Upper lobe of right lung (tissue), 1 donor: ENCODE measurements at regions not wholly inside any gene's neighbourhood (a gene's known extent, or its start where the extent isn't known, plus 50 kb on each side); places are given as distances from the start of the nearest gene placed in this dataset.

ENCODE experiments used
- ATAC-seq: fragments of 200-7000 bp; cut with Tn5 transposase; one replicate; pipeline ENCODE4 v1.9.1; 2020; ENCODE audit warnings: mild to moderate bottlenecking, moderate library complexity
- DNase-seq: peaks from one replicate; pipeline ENCODE4 v3.0.0-alpha.2; 2020
- H3K27ac ChIP-seq: fragments of 200-600 bp; one replicate; pipeline ENCODE4 v1.8.0; 2022
- H3K27me3 ChIP-seq: fragments of 200-600 bp; one replicate; pipeline ENCODE4 v1.8.0; 2022; ENCODE audit warnings: mild to moderate bottlenecking
- H3K36me3 ChIP-seq: fragments of 200-600 bp; one replicate; pipeline ENCODE4 v1.8.0; 2022
- H3K4me1 ChIP-seq: fragments of 200-600 bp; one replicate; pipeline ENCODE4 v1.8.0; 2022
- H3K4me3 ChIP-seq: fragments of 200-600 bp; one replicate; pipeline ENCODE4 v1.8.0; 2022; ENCODE audit warnings: mild to moderate bottlenecking
- H3K9me3 ChIP-seq: fragments of 200-600 bp; one replicate; pipeline ENCODE4 v1.8.0; 2022
- CTCF ChIP-seq: fragments of 200-600 bp; IDR thresholded peaks from one replicate; pipeline ENCODE4 v1.8.0; 2022; ENCODE audit warnings: antibody characterized with exemption
- intact Hi-C: fragments of 100-400 bp; cut with DNase I; formaldehyde crosslinking; loops from one replicate; pipeline ENCODE4 v1.11.0; 2022
- donor health status: DM: no; HTN: yes; CAD: no; lungs with severe emphysema.

- intact Hi-C loops: no loop called here
- Histone ChIP-seq H3K27me3 (no peaks in the 10 kb centered on the region), H3K4me3 (no peak overlapping the region), H3K36me3 (no peaks in the 10 kb centered on the region), H3K27ac (no peak overlapping the region), H3K9me3 (peaks cover 6% of the 10 kb centered on the region), H3K4me1 (no peaks in the 10 kb centered on the region)
- DNase-seq (no peak), ATAC-seq (no peak)
- no peak for TF ChIP-seq CTCF
These were observed 490.5 kb downstream of the TCERG1L start for GRCh38 chr10:130820880-130821482.

GRCh38 chr10:130824230-130825014 lies 487.1 kb downstream of the TCERG1L start:
- Histone ChIP-seq H3K4me1 (no peaks in the 10 kb centered on the region), H3K27ac (no peak overlapping the region), H3K27me3 (no peaks in the 10 kb centered on the region), H3K9me3 (peaks cover 12% of the 10 kb centered on the region), H3K36me3 (no peaks in the 10 kb centered on the region), H3K4me3 (no peak overlapping the region)
- no peak for TF ChIP-seq CTCF
- intact Hi-C loops: no loop called here
- ATAC-seq: no peak
- DNase-seq: no peak

- Histone ChIP-seq H3K4me1 (no peaks in the 10 kb centered on the region), H3K27me3 (no peaks in the 10 kb centered on the region), H3K36me3 (no peaks in the 10 kb centered on the region), H3K4me3 (no peak overlapping the region), H3K9me3 (no peaks in the 10 kb centered on the region), H3K27ac (no peak overlapping the region)
- DNase-seq (no peak), ATAC-seq (no peak)
- intact Hi-C loops: no loop called here
- no peak for TF ChIP-seq CTCF
These were observed 477.9 kb downstream of the TCERG1L start for GRCh38 chr10:130833596-130833995.

GRCh38 chr10:130834170-130834569 lies 477.4 kb downstream of the TCERG1L start:
- ATAC-seq (no peak), DNase-seq (no peak)
- Histone ChIP-seq H3K4me3 (no peak overlapping the region), H3K9me3 (no peaks in the 10 kb centered on the region), H3K27me3 (no peaks in the 10 kb centered on the region), H3K36me3 (no peaks in the 10 kb centered on the region), H3K4me1 (no peaks in the 10 kb centered on the region), H3K27ac (no peak overlapping the region)
- intact Hi-C loops: no loop called here
- TF ChIP-seq CTCF: no peak

DNA sequence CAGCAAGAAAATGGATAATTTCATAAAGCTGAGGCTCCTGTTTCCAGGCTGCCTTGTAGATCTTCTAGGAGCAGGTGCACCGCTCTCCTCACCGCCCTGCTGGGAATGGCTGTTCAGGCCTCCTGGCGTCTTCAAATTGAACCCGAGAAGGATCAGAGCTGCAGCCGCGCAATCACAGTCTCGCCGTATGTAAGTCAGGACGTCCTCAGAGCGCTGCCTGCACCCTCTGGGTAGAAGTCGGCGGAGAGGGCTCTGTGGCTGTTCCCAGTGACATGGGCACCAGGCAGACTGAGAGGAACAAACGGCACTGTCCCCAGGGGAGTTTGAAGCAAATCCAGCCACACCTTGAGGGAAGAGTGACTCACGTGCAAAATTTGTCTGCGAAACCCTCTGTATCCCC lies 476.9 kb downstream of the TCERG1L start:
- Histone ChIP-seq H3K4me3 (no peak overlapping the region), H3K36me3 (no peaks in the 10 kb centered on the region), H3K4me1 (no peaks in the 10 kb centered on the region), H3K27ac (no peak overlapping the region), H3K27me3 (no peaks in the 10 kb centered on the region), H3K9me3 (no peaks in the 10 kb centered on the region)
- DNase-seq (no peak), ATAC-seq (no peak)
- intact Hi-C loops: no loop called here
- TF ChIP-seq CTCF: no peak
